ENCODE measurements at regions not wholly inside any gene's neighbourhood (a gene's known extent, or its start where the extent isn't known, plus 50 kb on each side); places are given as distances from the start of the nearest gene placed in this dataset.

GRCh38 chr17:69716556-69716955 is 302.1 kb downstream of the MAP2K6 start:
- DNase-seq (ENCODE audit: insufficient read length, low spot score) (no peak), FAIRE-seq (no peak)

- no peak for DNase-seq (ENCODE audit: insufficient read length, low spot score)
- no peak for FAIRE-seq
Measured at GRCh38 chr17:69717214-69717613, 302.7 kb downstream of the MAP2K6 start.

DNA sequence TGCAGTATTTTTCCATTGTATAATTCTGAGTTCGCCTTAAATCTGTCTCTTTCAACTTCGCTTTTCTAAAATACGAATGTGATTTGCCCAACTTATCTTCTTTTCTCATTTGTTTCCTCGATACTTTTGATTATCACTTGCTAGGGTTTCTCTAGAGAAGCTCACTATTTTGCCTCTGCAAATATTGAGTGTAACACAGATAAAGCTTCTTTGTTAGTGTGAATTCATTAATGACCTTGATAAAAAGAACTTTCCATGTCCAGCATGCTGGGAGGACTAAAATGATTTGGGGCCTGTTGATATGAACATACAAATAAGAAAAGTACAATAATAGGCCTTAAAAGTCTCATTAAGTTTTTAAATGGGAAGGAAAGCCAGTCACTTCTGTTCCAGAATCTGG is 303.3 kb downstream of the MAP2K6 start:
- FAIRE-seq = no peak
- no peak for DNase-seq (ENCODE audit: insufficient read length, low spot score)

GRCh38 chr17:69719474-69720048 is 305.1 kb downstream of the MAP2K6 start:
- FAIRE-seq (no peak), DNase-seq (ENCODE audit: insufficient read length, low spot score) (no peak)

DNA sequence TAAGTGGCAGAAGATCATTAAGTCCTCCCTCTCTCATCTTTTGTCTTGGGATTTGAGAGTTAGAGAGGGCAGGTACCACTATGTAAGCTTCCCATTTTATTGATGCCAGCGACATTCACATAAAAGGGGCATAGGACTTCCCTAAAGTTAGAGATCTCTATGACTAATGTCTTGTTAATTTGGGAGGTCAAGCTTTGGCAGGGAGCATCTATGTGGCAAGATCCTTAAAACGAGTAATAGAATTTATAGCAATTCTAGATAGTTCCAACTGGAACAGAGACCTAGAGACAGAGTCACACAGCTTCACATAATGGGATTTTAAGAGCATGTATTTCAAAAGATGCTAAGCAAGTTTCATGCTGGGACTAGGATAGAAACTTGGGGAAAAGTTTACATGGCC is 308.0 kb downstream of the MAP2K6 start:
- DNase-seq (ENCODE audit: insufficient read length, low spot score) = no peak
- FAIRE-seq = no peak

GRCh38 chr17:69723316-69723715 is 308.8 kb downstream of the MAP2K6 start:
- DNase-seq (ENCODE audit: insufficient read length, low spot score) (no peak), FAIRE-seq (no peak)

GRCh38 chr17:69723741-69724140 is 309.2 kb downstream of the MAP2K6 start:
- FAIRE-seq (no peak), DNase-seq (ENCODE audit: insufficient read length, low spot score) (no peak)

GRCh38 chr17:69724238-69724637 is 309.7 kb downstream of the MAP2K6 start:
- FAIRE-seq = no peak
- DNase-seq (ENCODE audit: insufficient read length, low spot score) = no peak

GRCh38 chr17:69725146-69725545 is 310.6 kb downstream of the MAP2K6 start:
- FAIRE-seq (no peak), DNase-seq (ENCODE audit: insufficient read length, low spot score) (no peak)

- no peak for DNase-seq (ENCODE audit: insufficient read length, low spot score)
- FAIRE-seq = no peak
Measured at GRCh38 chr17:69728816-69729215, 314.3 kb downstream of the MAP2K6 start.

DNA sequence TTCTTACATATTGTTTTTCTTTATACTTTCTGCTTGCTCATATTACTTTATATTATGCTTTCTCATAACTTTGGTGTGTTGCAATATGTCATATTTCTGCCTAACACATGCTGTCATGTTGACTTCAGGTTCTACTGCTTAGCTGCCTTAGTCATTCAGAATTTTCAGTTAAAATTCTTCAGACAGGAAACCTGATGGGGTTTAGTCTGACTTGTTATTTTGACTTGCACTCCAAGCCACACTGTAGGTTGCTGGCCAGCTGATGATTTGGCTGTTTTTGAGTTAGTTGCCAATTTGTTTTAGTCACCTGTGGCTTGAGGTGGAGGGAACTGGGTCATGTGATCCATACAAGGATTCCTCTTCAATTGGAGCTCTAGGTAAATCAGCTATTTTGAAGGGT is 315.4 kb downstream of the MAP2K6 start:
- no peak for FAIRE-seq
- no peak for DNase-seq (ENCODE audit: insufficient read length, low spot score)

DNA sequence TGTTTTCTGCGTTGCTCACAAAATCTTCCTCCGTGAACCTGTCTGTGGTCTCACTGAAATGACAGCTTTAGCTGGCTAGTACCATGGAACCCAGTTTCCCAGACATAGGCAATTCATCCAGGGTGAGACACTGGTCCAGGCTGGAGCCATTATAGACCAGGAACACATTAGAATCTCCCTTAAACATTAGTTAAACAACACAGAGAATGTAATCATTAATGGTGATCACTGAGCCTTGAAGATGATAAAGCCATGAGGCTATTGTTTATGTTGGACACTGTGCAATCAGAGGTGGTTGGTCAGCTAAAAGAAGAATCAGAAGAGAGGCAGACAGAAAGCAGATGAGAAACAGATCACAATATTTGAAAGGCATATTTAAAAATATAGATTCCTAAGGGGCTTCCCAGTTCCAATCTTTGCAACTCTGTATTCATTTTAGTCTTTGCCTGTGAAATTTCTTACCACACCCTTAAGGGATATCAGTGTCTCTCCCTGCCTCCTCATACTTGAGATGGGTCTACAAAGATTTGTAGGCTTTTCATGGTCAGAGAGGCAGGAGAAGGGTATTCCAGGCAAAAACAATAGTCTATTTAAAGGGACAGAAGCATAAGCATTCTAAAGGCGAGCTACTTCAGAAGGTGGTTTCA is 317.9 kb downstream of the MAP2K6 start:
- FAIRE-seq = no peak
- no peak for DNase-seq (ENCODE audit: insufficient read length, low spot score)

GRCh38 chr17:69733171-69734012 is 318.9 kb downstream of the MAP2K6 start:
- FAIRE-seq (no peak), DNase-seq (ENCODE audit: insufficient read length, low spot score) (no peak)

DNA sequence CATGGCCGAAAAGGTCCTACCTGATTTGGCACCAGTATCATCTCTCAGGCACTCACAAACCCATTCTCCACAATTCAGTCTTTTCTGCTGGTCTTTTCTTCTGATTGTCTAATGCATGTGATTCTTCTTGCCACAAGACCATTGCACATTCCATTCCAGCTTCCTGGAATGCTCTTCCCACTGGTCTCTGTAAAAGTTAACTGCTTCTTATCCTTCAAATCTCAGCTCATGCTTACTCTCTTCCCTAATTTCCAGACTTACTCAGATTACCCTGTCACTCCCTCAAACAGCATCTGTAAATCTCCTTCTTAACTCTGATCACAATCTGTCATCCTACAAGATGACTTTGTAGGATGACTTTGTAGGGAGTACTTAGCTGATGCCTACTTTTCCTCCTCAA is 320.2 kb downstream of the MAP2K6 start:
- DNase-seq (ENCODE audit: insufficient read length, low spot score) = no peak
- FAIRE-seq = no peak

DNA sequence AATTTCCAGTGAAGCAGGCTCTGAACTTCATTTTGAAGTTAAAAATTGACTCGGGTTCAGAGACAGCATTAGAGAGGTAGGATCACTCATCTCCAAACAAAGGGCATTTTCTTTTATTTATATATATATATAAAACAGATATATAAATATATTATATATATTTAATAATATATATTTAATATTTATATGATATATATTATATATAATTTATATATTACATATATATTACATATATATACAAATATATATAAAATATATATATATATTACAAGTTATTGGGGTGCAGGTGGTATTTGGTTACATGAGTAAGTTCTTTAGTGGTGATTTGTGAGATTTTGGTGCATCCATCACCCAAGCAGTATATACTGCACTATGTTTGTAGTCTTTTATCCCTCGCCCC is 320.8 kb downstream of the MAP2K6 start:
- FAIRE-seq (no peak), DNase-seq (ENCODE audit: insufficient read length, low spot score) (no peak)

- FAIRE-seq = no peak
- no peak for DNase-seq (ENCODE audit: insufficient read length, low spot score)
Measured at GRCh38 chr17:69743091-69743490, 328.6 kb downstream of the MAP2K6 start.

DNA sequence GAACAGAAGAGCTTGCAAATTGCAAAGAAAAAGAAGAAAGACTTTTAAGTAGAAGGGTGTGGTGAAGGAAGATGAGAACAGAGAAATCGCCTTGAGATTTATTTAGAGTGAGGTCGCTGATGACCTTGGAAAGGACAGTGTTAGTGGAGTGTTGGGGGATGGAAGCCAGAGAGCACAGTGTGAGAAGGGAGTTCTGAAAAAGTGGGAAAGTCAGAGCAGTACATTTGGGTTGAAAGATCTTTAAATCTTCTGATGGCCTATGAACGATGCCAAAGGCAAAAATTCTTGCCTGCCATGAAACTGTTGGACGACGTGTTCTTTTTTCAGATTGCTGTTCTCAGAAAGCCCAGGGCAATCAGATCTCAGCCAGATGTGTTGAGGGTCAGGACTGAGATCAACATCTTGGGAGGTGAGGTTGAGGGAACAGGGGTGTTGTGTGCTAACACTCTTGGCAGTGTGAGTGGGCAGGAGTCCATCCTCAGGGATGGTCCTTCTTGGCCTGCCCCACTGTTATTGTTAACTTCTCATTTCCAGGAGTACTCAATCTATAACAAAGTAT is 330.1 kb downstream of the MAP2K6 start:
- DNase-seq (ENCODE audit: insufficient read length, low spot score) (no peak), FAIRE-seq (no peak)

- FAIRE-seq (no peak), DNase-seq (ENCODE audit: insufficient read length, low spot score) (no peak)
Measured at GRCh38 chr17:69749911-69750310, 325.1 kb upstream of the KCNJ16 start.

GRCh38 chr17:69757688-69758430 is 317.2 kb upstream of the KCNJ16 start:
- FAIRE-seq (no peak), DNase-seq (ENCODE audit: insufficient read length, low spot score) (no peak)

- FAIRE-seq = no peak
- no peak for DNase-seq (ENCODE audit: insufficient read length, low spot score)
Measured at GRCh38 chr17:69760562-69760961, 314.5 kb upstream of the KCNJ16 start.

GRCh38 chr17:69761011-69761410 is 314.0 kb upstream of the KCNJ16 start:
- DNase-seq (ENCODE audit: insufficient read length, low spot score) (no peak), FAIRE-seq (no peak)
